ENCODE measurements at regions not wholly inside any gene's neighbourhood (a gene's known extent, or its start where the extent isn't known, plus 50 kb on each side); places are given as distances from the start of the nearest gene placed in this dataset.

GRCh38 chr10:53230651-53231050 lies 458.1 kb upstream of the MBL2 start:
- TF ChIP-seq, protein P1, sequence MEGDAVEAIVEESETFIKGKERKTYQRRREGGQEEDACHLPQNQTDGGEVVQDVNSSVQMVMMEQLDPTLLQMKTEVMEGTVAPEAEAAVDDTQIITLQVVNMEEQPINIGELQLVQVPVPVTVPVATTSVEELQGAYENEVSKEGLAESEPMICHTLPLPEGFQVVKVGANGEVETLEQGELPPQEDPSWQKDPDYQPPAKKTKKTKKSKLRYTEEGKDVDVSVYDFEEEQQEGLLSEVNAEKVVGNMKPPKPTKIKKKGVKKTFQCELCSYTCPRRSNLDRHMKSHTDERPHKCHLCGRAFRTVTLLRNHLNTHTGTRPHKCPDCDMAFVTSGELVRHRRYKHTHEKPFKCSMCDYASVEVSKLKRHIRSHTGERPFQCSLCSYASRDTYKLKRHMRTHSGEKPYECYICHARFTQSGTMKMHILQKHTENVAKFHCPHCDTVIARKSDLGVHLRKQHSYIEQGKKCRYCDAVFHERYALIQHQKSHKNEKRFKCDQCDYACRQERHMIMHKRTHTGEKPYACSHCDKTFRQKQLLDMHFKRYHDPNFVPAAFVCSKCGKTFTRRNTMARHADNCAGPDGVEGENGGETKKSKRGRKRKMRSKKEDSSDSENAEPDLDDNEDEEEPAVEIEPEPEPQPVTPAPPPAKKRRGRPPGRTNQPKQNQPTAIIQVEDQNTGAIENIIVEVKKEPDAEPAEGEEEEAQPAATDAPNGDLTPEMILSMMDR (IDR thresholded peaks at IDR 0.05): no peak
- no peak for TF ChIP-seq POLR2A (IDR thresholded peaks at IDR 0.05)
